Endothelial cell (in vitro differentiated cells): ENCODE measurements at regions not wholly inside any gene's neighbourhood (a gene's known extent, or its start where the extent isn't known, plus 50 kb on each side); places are given as distances from the start of the nearest gene placed in this dataset.

Experiments
- DNase-seq: peaks from one replicate; pipeline ENCODE4 v3.0.0; 2021; ENCODE audit warnings: low spot score
- H3K27ac Mint-ChIP-seq: one replicate; pipeline ENCODE4 v1.8.0; 2021; ENCODE audit warnings: mixed read lengths, inconsistent platforms; ENCODE audit not compliant: unreplicated experiment
- H3K27me3 Mint-ChIP-seq: one replicate; pipeline ENCODE4 v1.8.0; 2021; ENCODE audit warnings: mild to moderate bottlenecking, moderate library complexity, mixed read lengths, inconsistent platforms; ENCODE audit not compliant: unreplicated experiment
- H3K36me3 Mint-ChIP-seq: one replicate; pipeline ENCODE4 v1.8.0; 2021; ENCODE audit warnings: mild to moderate bottlenecking, low read depth, mixed read lengths, inconsistent platforms; ENCODE audit not compliant: unreplicated experiment
- H3K4me1 Mint-ChIP-seq: one replicate; pipeline ENCODE4 v1.8.0; 2021; ENCODE audit warnings: mild to moderate bottlenecking, mixed read lengths, inconsistent platforms; ENCODE audit not compliant: unreplicated experiment
- H3K4me3 Mint-ChIP-seq: one replicate; pipeline ENCODE4 v1.8.0; 2021; ENCODE audit warnings: mild to moderate bottlenecking, mixed read lengths, inconsistent platforms; ENCODE audit not compliant: unreplicated experiment
- H3K9me3 Mint-ChIP-seq: one replicate; pipeline ENCODE4 v1.8.0; 2021; ENCODE audit warnings: mixed read lengths, inconsistent platforms; ENCODE audit not compliant: unreplicated experiment
- TF ChIP-seq, protein P1 (sequence below): fragments of 200-600 bp; sonication (generic); IDR thresholded peaks from one replicate; pipeline ENCODE4 v1.5.0; 2021; ENCODE audit warnings: antibody characterized with exemption; ENCODE audit not compliant: unreplicated experiment

DNA sequence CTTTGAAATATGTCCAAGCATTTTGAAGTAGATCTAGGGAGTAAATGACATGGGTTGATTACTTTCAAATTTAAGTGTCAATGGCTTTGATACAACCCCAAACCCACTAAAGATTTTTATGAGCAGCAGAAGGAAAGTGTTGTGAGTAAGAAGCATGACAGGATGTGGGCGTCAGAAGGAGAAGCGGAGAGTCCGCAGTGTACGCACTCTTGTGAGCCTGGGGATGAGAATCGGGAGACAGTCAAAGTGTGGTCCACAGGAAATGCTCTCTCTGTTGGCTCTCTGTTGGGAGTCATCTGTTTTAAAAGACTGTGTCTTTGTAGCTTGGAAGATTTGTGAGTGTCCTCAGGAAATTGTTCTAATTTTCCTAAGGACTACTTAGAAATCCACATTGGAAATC lies 629.8 kb upstream of the ADARB2 start:
- H3K27me3 Mint-ChIP-seq, result peaks cover 2% of the 10 kb centered on the region
- H3K9me3 Mint-ChIP-seq, result no peaks in the 10 kb centered on the region
- TF ChIP-seq, protein P1, sequence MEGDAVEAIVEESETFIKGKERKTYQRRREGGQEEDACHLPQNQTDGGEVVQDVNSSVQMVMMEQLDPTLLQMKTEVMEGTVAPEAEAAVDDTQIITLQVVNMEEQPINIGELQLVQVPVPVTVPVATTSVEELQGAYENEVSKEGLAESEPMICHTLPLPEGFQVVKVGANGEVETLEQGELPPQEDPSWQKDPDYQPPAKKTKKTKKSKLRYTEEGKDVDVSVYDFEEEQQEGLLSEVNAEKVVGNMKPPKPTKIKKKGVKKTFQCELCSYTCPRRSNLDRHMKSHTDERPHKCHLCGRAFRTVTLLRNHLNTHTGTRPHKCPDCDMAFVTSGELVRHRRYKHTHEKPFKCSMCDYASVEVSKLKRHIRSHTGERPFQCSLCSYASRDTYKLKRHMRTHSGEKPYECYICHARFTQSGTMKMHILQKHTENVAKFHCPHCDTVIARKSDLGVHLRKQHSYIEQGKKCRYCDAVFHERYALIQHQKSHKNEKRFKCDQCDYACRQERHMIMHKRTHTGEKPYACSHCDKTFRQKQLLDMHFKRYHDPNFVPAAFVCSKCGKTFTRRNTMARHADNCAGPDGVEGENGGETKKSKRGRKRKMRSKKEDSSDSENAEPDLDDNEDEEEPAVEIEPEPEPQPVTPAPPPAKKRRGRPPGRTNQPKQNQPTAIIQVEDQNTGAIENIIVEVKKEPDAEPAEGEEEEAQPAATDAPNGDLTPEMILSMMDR, result no peak
- no peaks in the 10 kb centered on the region for H3K4me1 Mint-ChIP-seq
- no peak for DNase-seq
- H3K27ac Mint-ChIP-seq, result no peak overlapping the region
- no peak overlapping the region for H3K4me3 Mint-ChIP-seq
- H3K36me3 Mint-ChIP-seq, result no peaks in the 10 kb centered on the region

DNA sequence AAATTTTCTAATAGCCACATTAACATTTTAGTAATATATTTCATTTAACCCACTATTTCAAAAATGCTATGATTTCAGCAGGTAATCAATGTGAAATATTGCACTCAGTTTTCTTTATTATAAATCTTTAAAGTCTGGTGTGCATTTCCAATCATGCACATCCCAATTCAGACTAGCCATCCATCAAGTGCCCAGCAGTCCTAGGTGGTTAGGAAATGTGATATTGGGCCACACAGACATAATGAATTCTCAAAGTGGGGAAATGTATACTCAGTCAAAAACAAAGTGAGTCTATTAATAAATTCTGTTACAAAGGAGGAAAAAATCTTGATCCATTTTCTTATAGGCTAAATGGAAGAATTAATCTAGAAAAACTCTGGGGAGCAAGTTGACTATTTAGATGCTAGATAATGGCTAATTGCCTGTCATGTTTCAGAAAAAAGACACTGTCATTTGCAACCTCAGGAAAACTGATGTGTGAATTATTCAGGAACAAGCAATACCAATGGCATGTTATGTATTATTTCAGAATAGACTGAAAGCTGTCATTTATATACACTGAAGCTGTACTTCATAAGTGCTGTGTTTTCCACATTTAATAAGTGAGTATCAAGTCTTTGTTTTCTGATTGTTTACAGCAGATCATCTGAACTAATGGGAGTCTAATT lies 629.1 kb upstream of the ADARB2 start:
- Mint-ChIP-seq H3K27me3 (peaks cover 2% of the 10 kb centered on the region), H3K4me3 (no peak overlapping the region), H3K27ac (no peak overlapping the region), H3K9me3 (no peaks in the 10 kb centered on the region), H3K36me3 (no peaks in the 10 kb centered on the region), H3K4me1 (no peaks in the 10 kb centered on the region)
- DNase-seq, result no peak
- TF ChIP-seq, protein P1, result no peak

DNA sequence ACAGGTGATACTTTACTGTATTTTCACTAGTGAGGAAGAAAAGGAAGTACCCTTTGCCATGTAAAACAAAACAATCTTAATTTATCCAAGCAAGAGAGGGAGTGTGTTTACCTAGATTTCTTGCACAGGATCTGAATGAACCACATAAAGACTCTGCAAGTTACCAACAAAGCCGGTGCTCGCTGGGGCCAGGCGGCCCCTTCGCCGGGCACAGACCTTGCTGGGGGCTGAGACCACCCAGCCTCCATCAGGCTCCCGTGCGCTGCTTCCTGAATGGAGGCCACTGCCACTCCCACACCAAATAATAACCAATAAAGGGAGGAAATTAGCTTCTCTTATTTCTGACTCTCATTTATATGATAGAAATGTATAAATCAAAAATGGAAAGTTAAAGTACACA lies 625.0 kb upstream of the ADARB2 start:
- Mint-ChIP-seq H3K9me3 (no peaks in the 10 kb centered on the region), H3K4me3 (no peak overlapping the region), H3K4me1 (no peaks in the 10 kb centered on the region), H3K27me3 (no peaks in the 10 kb centered on the region), H3K36me3 (no peaks in the 10 kb centered on the region), H3K27ac (no peak overlapping the region)
- TF ChIP-seq, protein P1, result no peak
- DNase-seq, result no peak

DNA sequence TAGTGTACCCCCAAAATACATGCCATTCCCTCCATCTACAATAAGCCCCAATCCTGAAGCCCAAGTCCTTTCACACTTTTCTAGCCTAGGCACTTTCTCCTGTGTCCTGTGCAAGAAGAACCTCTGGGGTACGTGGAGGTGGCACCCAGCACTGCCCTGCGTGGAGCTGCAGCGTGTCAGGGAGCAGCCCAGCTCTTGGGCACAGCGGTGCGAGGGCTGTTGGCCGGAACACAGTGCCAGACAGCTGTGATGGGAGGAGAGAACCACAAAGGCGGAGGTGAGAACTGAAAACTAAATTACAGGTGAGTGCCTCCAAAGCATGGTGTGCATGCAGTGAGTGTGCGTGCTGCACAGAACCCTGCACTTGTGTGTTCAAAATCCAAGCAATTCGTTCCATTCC lies 621.3 kb upstream of the ADARB2 start:
- H3K36me3 Mint-ChIP-seq, result no peaks in the 10 kb centered on the region
- DNase-seq, result no peak
- H3K4me3 Mint-ChIP-seq, result no peak overlapping the region
- H3K4me1 Mint-ChIP-seq, result no peaks in the 10 kb centered on the region
- H3K9me3 Mint-ChIP-seq, result no peaks in the 10 kb centered on the region
- TF ChIP-seq, protein P1, result no peak
- H3K27ac Mint-ChIP-seq, result no peak overlapping the region
- no peaks in the 10 kb centered on the region for H3K27me3 Mint-ChIP-seq

DNA sequence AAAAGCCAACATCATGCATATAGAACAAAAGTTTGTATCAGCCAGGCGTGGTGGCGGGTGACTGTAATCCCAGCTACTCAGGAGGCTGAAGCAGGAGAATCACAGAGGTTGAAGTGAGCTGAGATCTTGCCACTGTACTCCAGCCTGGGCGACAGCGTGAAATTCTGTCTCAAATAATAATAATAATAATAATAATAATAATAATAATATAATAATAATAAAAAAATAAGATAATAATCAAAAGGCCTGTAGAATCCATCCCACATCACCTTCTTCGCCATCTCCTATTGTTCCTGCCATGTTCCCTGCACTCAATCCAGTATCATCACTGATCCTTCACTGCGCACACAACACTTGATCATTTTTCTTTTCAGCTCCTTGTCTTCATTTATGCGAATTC lies 619.3 kb upstream of the ADARB2 start:
- Mint-ChIP-seq H3K27ac (no peak overlapping the region), H3K4me3 (no peak overlapping the region), H3K36me3 (no peaks in the 10 kb centered on the region), H3K27me3 (no peaks in the 10 kb centered on the region), H3K4me1 (no peaks in the 10 kb centered on the region), H3K9me3 (no peaks in the 10 kb centered on the region)
- DNase-seq, result no peak
- TF ChIP-seq, protein P1, result no peak
